ENCODE measurements at regions not wholly inside any gene's neighbourhood (a gene's known extent, or its start where the extent isn't known, plus 50 kb on each side); places are given as distances from the start of the nearest gene placed in this dataset.

- TF ChIP-seq CTCF (IDR thresholded peaks at IDR 0.05) (no peak), POLR2A (IDR thresholded peaks at IDR 0.05) (no peak)
Observed at GRCh38 chr4:8785656-8786142, 85.9 kb downstream of the HMX1 start.
